ENCODE measurements at regions not wholly inside any gene's neighbourhood (a gene's known extent, or its start where the extent isn't known, plus 50 kb on each side); places are given as distances from the start of the nearest gene placed in this dataset.

DNA sequence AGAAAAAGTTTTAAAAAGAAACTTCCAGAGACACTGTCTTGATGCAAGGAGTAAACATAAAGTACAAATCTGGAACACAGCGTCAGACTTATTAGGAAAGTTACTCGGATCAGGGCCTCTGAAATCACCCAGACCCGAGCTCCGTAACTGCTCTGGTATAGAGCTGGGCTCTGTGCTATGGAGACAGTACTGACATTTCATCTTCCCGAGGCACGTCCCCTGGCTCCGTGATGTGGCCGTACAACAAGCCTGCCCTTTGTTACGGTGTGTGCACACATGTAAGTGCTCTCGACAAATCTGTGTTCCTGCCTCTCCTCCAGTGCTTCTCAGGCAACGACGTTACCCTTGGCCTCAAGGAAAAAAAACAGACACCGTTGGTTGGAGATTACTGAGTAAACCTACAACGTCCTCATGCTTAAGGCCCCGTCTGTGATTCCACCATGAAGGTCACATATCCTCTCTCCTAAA lies 107.0 kb upstream of the IRF2BP2 start:
- TF ChIP-seq, protein P1, sequence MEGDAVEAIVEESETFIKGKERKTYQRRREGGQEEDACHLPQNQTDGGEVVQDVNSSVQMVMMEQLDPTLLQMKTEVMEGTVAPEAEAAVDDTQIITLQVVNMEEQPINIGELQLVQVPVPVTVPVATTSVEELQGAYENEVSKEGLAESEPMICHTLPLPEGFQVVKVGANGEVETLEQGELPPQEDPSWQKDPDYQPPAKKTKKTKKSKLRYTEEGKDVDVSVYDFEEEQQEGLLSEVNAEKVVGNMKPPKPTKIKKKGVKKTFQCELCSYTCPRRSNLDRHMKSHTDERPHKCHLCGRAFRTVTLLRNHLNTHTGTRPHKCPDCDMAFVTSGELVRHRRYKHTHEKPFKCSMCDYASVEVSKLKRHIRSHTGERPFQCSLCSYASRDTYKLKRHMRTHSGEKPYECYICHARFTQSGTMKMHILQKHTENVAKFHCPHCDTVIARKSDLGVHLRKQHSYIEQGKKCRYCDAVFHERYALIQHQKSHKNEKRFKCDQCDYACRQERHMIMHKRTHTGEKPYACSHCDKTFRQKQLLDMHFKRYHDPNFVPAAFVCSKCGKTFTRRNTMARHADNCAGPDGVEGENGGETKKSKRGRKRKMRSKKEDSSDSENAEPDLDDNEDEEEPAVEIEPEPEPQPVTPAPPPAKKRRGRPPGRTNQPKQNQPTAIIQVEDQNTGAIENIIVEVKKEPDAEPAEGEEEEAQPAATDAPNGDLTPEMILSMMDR (IDR thresholded peaks at IDR 0.05; ENCODE audit: control insufficient read depth, insufficient read depth, low read depth, low read length, missing control alignments), result no peak
- no peak overlapping the region for H3K4me3 ChIP-seq (ENCODE audit: control insufficient read depth, low read depth, low read length)
- DNase-seq (ENCODE audit: low read depth), result no peak

DNA sequence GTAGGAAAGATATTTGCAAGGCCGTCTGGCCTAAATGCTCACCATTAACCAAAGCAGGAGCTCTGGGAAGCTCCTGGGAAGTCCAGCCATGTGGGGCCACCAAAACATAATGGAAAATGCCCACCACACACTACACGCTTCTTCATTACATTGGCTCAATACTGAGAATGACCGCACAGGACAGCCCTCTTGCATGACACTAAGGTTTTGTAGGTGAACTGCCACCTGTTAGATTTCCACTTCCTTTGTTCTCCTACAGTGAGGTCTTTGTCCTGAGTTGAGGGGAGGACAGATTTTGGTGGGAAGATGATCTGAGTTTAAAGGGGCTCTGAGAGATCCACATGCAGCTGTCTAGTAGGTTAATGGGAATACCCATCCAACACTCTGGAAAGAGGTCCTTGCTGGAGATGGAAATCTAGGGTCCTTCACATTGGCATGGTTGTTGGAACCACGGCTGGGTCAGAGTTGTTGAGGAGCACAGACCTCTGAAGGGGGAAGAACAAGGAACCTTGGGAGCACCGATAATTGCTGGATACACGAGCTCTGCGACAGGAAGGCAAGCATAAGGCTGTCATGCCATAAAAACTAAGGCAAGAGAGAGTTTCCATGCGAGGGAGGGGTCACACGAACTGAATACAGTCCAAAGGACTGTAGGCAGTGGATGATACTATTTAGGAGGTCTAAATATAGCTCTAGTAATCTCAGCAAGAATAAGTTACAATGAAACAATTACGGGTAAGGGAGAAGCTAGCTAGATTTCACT lies 105.5 kb upstream of the IRF2BP2 start:
- TF ChIP-seq, protein P1 (IDR thresholded peaks at IDR 0.05; ENCODE audit: control insufficient read depth, insufficient read depth, low read depth, low read length, missing control alignments), result no peak
- no peak overlapping the region for H3K4me3 ChIP-seq (ENCODE audit: control insufficient read depth, low read depth, low read length)
- no peak for DNase-seq (ENCODE audit: low read depth)

DNA sequence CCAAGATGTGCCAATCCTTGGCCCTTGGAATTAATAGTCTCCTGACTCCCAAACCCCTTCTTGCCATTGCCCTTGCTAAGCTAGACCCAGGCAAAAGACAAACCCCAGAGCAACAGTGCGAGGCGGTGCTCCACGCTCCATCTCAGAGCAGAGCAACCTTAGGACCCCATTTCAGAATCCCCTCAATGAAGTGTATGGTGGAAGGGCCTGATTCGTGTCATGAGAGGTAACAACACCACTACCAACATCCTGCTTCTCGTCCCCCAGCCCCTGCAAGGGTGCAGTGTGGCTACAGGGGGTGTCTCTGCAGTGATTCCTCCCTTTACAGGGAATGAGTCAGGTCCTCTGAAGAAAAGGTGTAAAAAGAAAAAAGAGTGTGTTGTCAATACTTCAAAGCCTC lies 103.9 kb upstream of the IRF2BP2 start:
- no peak overlapping the region for H3K4me3 ChIP-seq (ENCODE audit: control insufficient read depth, low read depth, low read length)
- TF ChIP-seq, protein P1 (IDR thresholded peaks at IDR 0.05; ENCODE audit: control insufficient read depth, insufficient read depth, low read depth, low read length, missing control alignments), result no peak
- DNase-seq (ENCODE audit: low read depth), result no peak

DNA sequence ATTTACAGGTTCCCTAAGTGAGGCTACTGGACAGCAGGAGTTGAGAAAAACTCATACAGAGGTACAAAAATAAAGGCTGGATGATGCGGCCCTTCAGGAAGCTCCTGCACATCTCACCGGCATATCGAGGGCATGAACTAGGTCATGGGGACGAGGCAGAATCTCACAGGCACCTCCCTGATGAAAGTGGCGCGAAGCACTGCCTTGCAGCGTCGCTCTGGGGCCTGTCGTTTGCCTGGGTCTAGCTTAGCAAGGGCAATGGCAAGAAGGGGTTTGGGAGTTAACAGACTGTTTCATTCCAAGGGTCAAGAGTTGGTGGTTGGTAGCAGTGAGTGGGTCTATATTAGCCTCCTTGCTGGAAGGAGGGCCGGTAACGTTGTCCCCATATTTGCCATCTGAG lies 103.5 kb upstream of the IRF2BP2 start:
- no peak for DNase-seq (ENCODE audit: low read depth)
- no peak overlapping the region for H3K4me3 ChIP-seq (ENCODE audit: control insufficient read depth, low read depth, low read length)
- TF ChIP-seq, protein P1 (IDR thresholded peaks at IDR 0.05; ENCODE audit: control insufficient read depth, insufficient read depth, low read depth, low read length, missing control alignments), result no peak

DNA sequence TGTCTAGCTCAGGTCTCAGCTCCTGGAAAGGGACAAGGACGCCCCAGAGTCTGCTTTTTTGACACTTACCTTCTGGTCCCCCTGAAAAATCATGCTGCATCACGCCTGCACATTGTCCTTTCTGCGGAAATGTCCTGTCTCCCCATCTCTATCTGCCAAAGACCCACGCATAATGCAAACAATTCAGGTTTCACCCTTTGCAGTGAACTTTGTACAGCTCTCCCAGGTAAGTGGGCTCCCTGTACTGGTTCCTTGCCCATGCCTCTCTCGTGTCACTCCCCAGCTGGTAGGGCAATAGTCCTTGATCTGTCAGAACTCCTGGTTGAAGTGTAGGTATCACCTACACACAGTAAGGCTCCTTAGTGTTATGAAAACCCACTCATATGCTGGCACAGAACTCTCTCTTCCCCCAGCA lies 102.9 kb upstream of the IRF2BP2 start:
- TF ChIP-seq, protein P1 (IDR thresholded peaks at IDR 0.05; ENCODE audit: control insufficient read depth, insufficient read depth, low read depth, low read length, missing control alignments), result no peak
- DNase-seq (ENCODE audit: low read depth), result no peak
- no peak overlapping the region for H3K4me3 ChIP-seq (ENCODE audit: control insufficient read depth, low read depth, low read length)

DNA sequence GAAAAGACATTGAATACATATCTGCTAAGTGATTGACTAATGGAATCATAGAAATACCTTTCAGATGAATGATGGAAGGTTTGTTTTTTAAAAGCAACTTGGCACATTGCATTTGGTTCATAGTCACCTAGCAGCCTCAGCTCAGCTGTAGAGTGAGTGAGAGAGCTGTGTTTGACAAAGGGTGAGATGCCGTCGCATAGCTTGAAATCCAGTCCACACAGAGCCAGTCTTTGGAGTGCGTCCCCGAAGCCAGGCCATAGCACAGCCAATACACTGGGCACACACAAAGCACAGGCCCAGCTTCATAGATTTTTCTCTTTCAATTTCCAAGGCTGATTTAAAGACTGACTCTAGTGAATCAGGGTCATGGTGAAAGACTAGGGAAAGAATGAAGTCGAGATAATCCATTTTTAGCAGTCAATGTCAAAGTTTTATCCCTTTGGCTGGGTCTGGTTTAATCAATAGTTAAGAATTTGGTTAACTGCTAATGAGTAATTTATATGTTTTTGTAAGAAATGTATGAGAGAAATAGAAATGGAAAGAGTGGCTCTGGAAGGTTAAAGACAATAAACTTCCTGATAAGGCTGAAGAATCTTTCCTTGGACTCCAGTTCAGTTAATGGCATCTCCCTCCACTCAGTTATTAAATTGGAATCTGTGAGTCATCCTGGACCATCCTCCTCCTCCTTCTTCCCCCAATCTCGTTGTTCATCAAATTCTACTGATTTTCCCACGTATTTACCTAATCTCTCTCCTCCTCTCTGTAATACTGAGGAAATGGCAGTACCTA lies 101.2 kb upstream of the IRF2BP2 start:
- TF ChIP-seq, protein P1 (IDR thresholded peaks at IDR 0.05; ENCODE audit: control insufficient read depth, insufficient read depth, low read depth, low read length, missing control alignments), result no peak

More for the DNA sequence above, 101.2 kb upstream of the IRF2BP2 start:
- no peak overlapping the region for H3K4me3 ChIP-seq (ENCODE audit: control insufficient read depth, low read depth, low read length)
- no peak for DNase-seq (ENCODE audit: low read depth)
